H9 (cell line): ENCODE measurements at regions not wholly inside any gene's neighbourhood (a gene's known extent, or its start where the extent isn't known, plus 50 kb on each side); places are given as distances from the start of the nearest gene placed in this dataset.

Experiments used
- DNase-seq: peaks from one replicate; pipeline ENCODE4 v3.0.0-alpha.2; 2017
- H2AFZ ChIP-seq: one replicate; pipeline ENCODE4 v1.6.1; 2013; ENCODE audit warnings: mild to moderate bottlenecking, low read length, control low read depth, moderate library complexity
- H2AK5ac ChIP-seq: 2 replicates; pipeline ENCODE4 v1.6.1; 2013; ENCODE audit warnings: low read length, control low read depth, mixed read lengths; ENCODE audit not compliant: insufficient read length
- H2BK120ac ChIP-seq: one replicate; pipeline ENCODE4 v1.6.1; 2013; ENCODE audit warnings: low read depth, mild to moderate bottlenecking, low read length, control low read depth, inconsistent platforms; ENCODE audit not compliant: poor library complexity, severe bottlenecking
- H2BK12ac ChIP-seq: 2 replicates; pipeline ENCODE4 v1.6.1; 2013; ENCODE audit warnings: low read length, control low read depth, mixed read lengths, low read depth; ENCODE audit not compliant: insufficient read length
- H2BK15ac ChIP-seq: 2 replicates; pipeline ENCODE4 v1.6.1; 2013; ENCODE audit warnings: low read depth, low read length, control low read depth
- H2BK20ac ChIP-seq: one replicate; pipeline ENCODE4 v1.6.1; 2013; ENCODE audit warnings: low read depth, mild to moderate bottlenecking, low read length, control low read depth, inconsistent platforms; ENCODE audit not compliant: poor library complexity, severe bottlenecking
- H2BK5ac ChIP-seq: 2 replicates; pipeline ENCODE4 v1.6.1; 2013; ENCODE audit warnings: low read length, control low read depth, mixed read lengths; ENCODE audit not compliant: insufficient read length
- H3K14ac ChIP-seq: 2 replicates; pipeline ENCODE4 v1.6.1; 2013; ENCODE audit warnings: low read length, control low read depth; ENCODE audit not compliant: insufficient read depth
- H3K18ac ChIP-seq: 2 replicates; pipeline ENCODE4 v1.6.1; 2013; ENCODE audit warnings: low read depth, mild to moderate bottlenecking, mixed read lengths, low read length, control low read depth; ENCODE audit not compliant: insufficient read length
- H3K23ac ChIP-seq: 2 replicates; pipeline ENCODE4 v1.6.1; 2013; ENCODE audit warnings: low read length, control low read depth, mixed read lengths, low read depth; ENCODE audit not compliant: insufficient read length
- H3K23me2 ChIP-seq: 2 replicates; pipeline ENCODE4 v1.6.1; 2013; ENCODE audit warnings: low read depth, mild to moderate bottlenecking, mixed read lengths, low read length, control low read depth; ENCODE audit not compliant: insufficient read length, poor library complexity, severe bottlenecking
- H3K27ac ChIP-seq: 2 replicates; pipeline ENCODE4 v1.5.1; 2013; ENCODE audit warnings: low read length, control low read depth, mixed read lengths, low read depth; ENCODE audit not compliant: insufficient read length
- H3K27me3 ChIP-seq: 2 replicates; pipeline ENCODE4 v1.6.1; 2013; ENCODE audit warnings: low read length, control low read depth, inconsistent platforms; ENCODE audit not compliant: insufficient read depth
- H3K4ac ChIP-seq: 2 replicates; pipeline ENCODE4 v1.6.1; 2013; ENCODE audit warnings: low read depth, mild to moderate bottlenecking, control low read depth, inconsistent platforms, low read length, moderate library complexity
- H3K4me1 ChIP-seq: 2 replicates; pipeline ENCODE4 v1.6.1; 2013; ENCODE audit warnings: low read length, control low read depth, inconsistent platforms; ENCODE audit not compliant: insufficient read depth
- H3K4me2 ChIP-seq: 2 replicates; pipeline ENCODE4 v1.6.1; 2013; ENCODE audit warnings: low read length, control low read depth, mixed read lengths; ENCODE audit not compliant: insufficient read length, insufficient read depth
- H3K56ac ChIP-seq: 2 replicates; pipeline ENCODE4 v1.6.1; 2013; ENCODE audit warnings: low read depth, mild to moderate bottlenecking, mixed read lengths, low read length, control low read depth; ENCODE audit not compliant: insufficient read length
- H3K79me1 ChIP-seq: 2 replicates; pipeline ENCODE4 v1.6.1; 2013; ENCODE audit warnings: low read depth, mild to moderate bottlenecking, moderate library complexity, low read length, control low read depth, inconsistent platforms; ENCODE audit not compliant: insufficient read depth, poor library complexity, severe bottlenecking
- H3K79me2 ChIP-seq: 2 replicates; pipeline ENCODE4 v1.6.1; 2013; ENCODE audit warnings: low read length, control low read depth, inconsistent platforms; ENCODE audit not compliant: insufficient read depth
- H3K9ac ChIP-seq: 2 replicates; pipeline ENCODE4 v1.6.1; 2013; ENCODE audit warnings: low read length, control low read depth, mixed read lengths; ENCODE audit not compliant: insufficient read length; ENCODE audit errors: extremely low read depth
- H3K9me3 ChIP-seq: one replicate; pipeline ENCODE4 v1.6.1; 2013; ENCODE audit warnings: low read depth, low read length, inconsistent platforms; ENCODE audit not compliant: control insufficient read depth
- H3T11ph ChIP-seq: one replicate; pipeline ENCODE4 v1.6.1; 2013; ENCODE audit warnings: mild to moderate bottlenecking, low read length, control low read depth, inconsistent platforms
- H4K20me1 ChIP-seq: one replicate; pipeline ENCODE4 v1.6.1; 2013; ENCODE audit not compliant: control insufficient read depth, insufficient read length, insufficient read depth
- H4K5ac ChIP-seq: 2 replicates; pipeline ENCODE4 v1.6.1; 2013; ENCODE audit warnings: low read depth, mild to moderate bottlenecking, mixed read lengths, low read length, control low read depth; ENCODE audit not compliant: insufficient read length
- H4K8ac ChIP-seq: replicated peaks from 2 replicates; pipeline ENCODE4 v1.6.1; 2013; ENCODE audit warnings: low read length, control low read depth, mixed read lengths, low read depth; ENCODE audit not compliant: insufficient read length
- H4K91ac ChIP-seq: 2 replicates; pipeline ENCODE4 v1.6.1; 2013; ENCODE audit warnings: low read depth, mild to moderate bottlenecking, moderate library complexity, mixed read lengths, low read length, control low read depth; ENCODE audit not compliant: insufficient read length
- H3K27ac Mint-ChIP-seq, 3 experiments: 2 replicates in 2 of 3; 3 replicates in 1 of 3; pipeline ENCODE4 v1.8.0; 2020 to 2021; ENCODE audit warnings: mixed read lengths in 3 of 3, mild to moderate bottlenecking in 1 of 3, moderate library complexity in 1 of 3
- H3K27me3 Mint-ChIP-seq: 2 replicates; pipeline ENCODE4 v1.8.0; 2021; ENCODE audit warnings: low read depth, mild to moderate bottlenecking, moderate library complexity, mixed read lengths
- H3K36me3 Mint-ChIP-seq, 3 experiments: 2 replicates in 2 of 3; 3 replicates in 1 of 3; pipeline ENCODE4 v1.8.0; 2020 to 2021; ENCODE audit warnings: low read depth in 3 of 3, mixed read lengths in 3 of 3; ENCODE audit not compliant: insufficient read depth in 1 of 3
- H3K4me1 Mint-ChIP-seq, 2 experiments: 2 replicates each; pipeline ENCODE4 v1.8.0; 2020; ENCODE audit warnings: mixed read lengths in 2 of 2
- H3K4me3 Mint-ChIP-seq, 2 experiments: 2 replicates in 1 of 2; 3 replicates in 1 of 2; pipeline ENCODE4 v1.8.0; 2020 to 2021; ENCODE audit warnings: mild to moderate bottlenecking in 2 of 2, mixed read lengths in 2 of 2, moderate library complexity in 1 of 2
- H3K9me3 Mint-ChIP-seq, 2 experiments: 2 replicates in 1 of 2; 3 replicates in 1 of 2; pipeline ENCODE4 v1.8.0; 2020; ENCODE audit warnings: mild to moderate bottlenecking in 2 of 2, mixed read lengths in 2 of 2, moderate library complexity in 1 of 2
- WGBS: extraction: QIAGEN DNeasy Blood & Tissue Kit; methylation state at CpG from one replicate; pipeline ENCODE4 v1.1.7; 2013; ENCODE audit warnings: missing lambda C conversion rate, low lambda C conversion rate, mixed read lengths; ENCODE audit not compliant: insufficient read length; ENCODE audit errors: extremely low coverage; 5-methylcytosine and 5-hydroxymethylcytosine counted together
- TF ChIP-seq, protein P1 (sequence below): fragments of 200-600 bp; sonication (generic); conservative IDR thresholded peaks from 3 replicates; pipeline ENCODE4 v1.8.0; 2021; ENCODE audit warnings: antibody characterized with exemption, mild to moderate bottlenecking

DNA sequence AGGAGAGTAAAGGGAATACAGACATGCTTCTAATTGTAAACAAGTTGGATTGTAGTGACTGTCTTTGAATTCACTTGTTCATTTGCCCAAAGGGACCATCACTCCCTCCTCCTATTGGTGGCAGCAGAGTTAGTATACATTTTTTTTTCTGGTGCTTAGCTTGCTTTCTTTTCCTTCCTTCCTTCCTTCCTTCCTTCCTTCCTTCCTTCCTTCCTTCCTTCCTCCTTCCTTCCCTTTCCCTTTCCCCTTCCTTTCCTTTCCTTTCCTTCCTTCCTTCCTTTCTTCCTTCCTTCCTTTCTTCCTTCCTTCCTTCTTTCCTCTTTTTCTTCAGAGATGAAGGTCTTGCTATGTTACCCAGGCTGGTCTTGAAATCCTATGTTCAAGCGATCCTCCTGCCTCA is 94.8 kb upstream of the ATP6AP2 start:
- no peak overlapping the region for H3K18ac ChIP-seq
- H4K91ac ChIP-seq = no peak overlapping the region
- peaks cover 0 to 6% (median 3%) of the 10 kb centered on the region in 3 experiments; a peak in 5 of 7 replicates for H3K36me3 Mint-ChIP-seq
- no peak overlapping the region for H3K4me2 ChIP-seq
- no peak overlapping the region for H2BK5ac ChIP-seq
- H3K79me2 ChIP-seq = no peaks in the 10 kb centered on the region
- TF ChIP-seq, protein P1, sequence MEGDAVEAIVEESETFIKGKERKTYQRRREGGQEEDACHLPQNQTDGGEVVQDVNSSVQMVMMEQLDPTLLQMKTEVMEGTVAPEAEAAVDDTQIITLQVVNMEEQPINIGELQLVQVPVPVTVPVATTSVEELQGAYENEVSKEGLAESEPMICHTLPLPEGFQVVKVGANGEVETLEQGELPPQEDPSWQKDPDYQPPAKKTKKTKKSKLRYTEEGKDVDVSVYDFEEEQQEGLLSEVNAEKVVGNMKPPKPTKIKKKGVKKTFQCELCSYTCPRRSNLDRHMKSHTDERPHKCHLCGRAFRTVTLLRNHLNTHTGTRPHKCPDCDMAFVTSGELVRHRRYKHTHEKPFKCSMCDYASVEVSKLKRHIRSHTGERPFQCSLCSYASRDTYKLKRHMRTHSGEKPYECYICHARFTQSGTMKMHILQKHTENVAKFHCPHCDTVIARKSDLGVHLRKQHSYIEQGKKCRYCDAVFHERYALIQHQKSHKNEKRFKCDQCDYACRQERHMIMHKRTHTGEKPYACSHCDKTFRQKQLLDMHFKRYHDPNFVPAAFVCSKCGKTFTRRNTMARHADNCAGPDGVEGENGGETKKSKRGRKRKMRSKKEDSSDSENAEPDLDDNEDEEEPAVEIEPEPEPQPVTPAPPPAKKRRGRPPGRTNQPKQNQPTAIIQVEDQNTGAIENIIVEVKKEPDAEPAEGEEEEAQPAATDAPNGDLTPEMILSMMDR = peak; percentile 18; the same call in 1 of the 3 replicates
- no peak overlapping the region for H2BK12ac ChIP-seq
- H4K20me1 ChIP-seq = no peaks in the 10 kb centered on the region
- no peak overlapping the region for H4K8ac ChIP-seq
- peaks cover 10% of the 10 kb centered on the region; the same call in 1 of the 2 replicates for H3K4me1 ChIP-seq
- H3K27me3 ChIP-seq = no peaks in the 10 kb centered on the region
- H3K56ac ChIP-seq = no peak overlapping the region
- no peak overlapping the region for H2BK20ac ChIP-seq
- H3K27ac ChIP-seq = no peak overlapping the region
- no peak overlapping the region for H3K9ac ChIP-seq
- H2AK5ac ChIP-seq = peak overlapping the region; percentile 76
- H3K27me3 Mint-ChIP-seq = peaks cover 4% of the 10 kb centered on the region
- H2BK120ac ChIP-seq = no peak overlapping the region
- H3T11ph ChIP-seq = no peak overlapping the region
- no peaks in the 10 kb centered on the region for H3K79me1 ChIP-seq
- H2BK15ac ChIP-seq = no peak overlapping the region
- H3K23ac ChIP-seq = no peak overlapping the region
- no peak overlapping the region for H3K4ac ChIP-seq
- no peak overlapping the region for H3K4me3 Mint-ChIP-seq
- no peak overlapping the region for H4K5ac ChIP-seq
- H3K4me1 Mint-ChIP-seq = peaks cover 17 to 24% of the 10 kb centered on the region in 2 experiments
- H3K9me3 ChIP-seq = no peaks in the 10 kb centered on the region
- H3K9me3 Mint-ChIP-seq = peaks cover 73 to 82% of the 10 kb centered on the region in 2 experiments
- no CpG with 5 or more reads among the region's 1 CpG for WGBS
- no peaks in the 10 kb centered on the region for H3K23me2 ChIP-seq
- no peak for DNase-seq
- H2AFZ ChIP-seq = no peak overlapping the region
- H3K27ac Mint-ChIP-seq = peak overlapping the region in 1 of 3 experiments; percentile 66; a peak in 1 of 7 replicates
- no peak overlapping the region for H3K14ac ChIP-seq
